Skeletal muscle satellite cell (primary cell): ENCODE measurements at regions not wholly inside any gene's neighbourhood (a gene's known extent, or its start where the extent isn't known, plus 50 kb on each side); places are given as distances from the start of the nearest gene placed in this dataset.

Experiments
- H3K27me3 ChIP-seq: 2 replicates; pipeline ENCODE4 v1.7.0; 2013; ENCODE audit warnings: low read length; ENCODE audit not compliant: control insufficient read depth, insufficient read depth
- H3K36me3 ChIP-seq: 2 replicates; pipeline ENCODE4 v1.7.0; 2013; ENCODE audit warnings: mild to moderate bottlenecking, control low read depth, low read length; ENCODE audit not compliant: insufficient read depth
- H3K4me1 ChIP-seq: 2 replicates; pipeline ENCODE4 v1.7.0; 2013; ENCODE audit warnings: low read length; ENCODE audit not compliant: control insufficient read depth, insufficient read depth
- H3K4me2 ChIP-seq: 2 replicates; pipeline ENCODE4 v1.7.0; 2013; ENCODE audit warnings: mild to moderate bottlenecking, low read length
- H3K4me3 ChIP-seq: 2 replicates; pipeline ENCODE4 v1.7.0; 2013; ENCODE audit warnings: low read length
- H3K9ac ChIP-seq: 2 replicates; pipeline ENCODE4 v1.7.0; 2013; ENCODE audit warnings: mild to moderate bottlenecking, low read depth, low read length, moderate library complexity
- H3K9me3 ChIP-seq: replicated peaks from 2 replicates; pipeline ENCODE4 v1.7.0; 2013; ENCODE audit warnings: mild to moderate bottlenecking, control low read depth, low read length

DNA sequence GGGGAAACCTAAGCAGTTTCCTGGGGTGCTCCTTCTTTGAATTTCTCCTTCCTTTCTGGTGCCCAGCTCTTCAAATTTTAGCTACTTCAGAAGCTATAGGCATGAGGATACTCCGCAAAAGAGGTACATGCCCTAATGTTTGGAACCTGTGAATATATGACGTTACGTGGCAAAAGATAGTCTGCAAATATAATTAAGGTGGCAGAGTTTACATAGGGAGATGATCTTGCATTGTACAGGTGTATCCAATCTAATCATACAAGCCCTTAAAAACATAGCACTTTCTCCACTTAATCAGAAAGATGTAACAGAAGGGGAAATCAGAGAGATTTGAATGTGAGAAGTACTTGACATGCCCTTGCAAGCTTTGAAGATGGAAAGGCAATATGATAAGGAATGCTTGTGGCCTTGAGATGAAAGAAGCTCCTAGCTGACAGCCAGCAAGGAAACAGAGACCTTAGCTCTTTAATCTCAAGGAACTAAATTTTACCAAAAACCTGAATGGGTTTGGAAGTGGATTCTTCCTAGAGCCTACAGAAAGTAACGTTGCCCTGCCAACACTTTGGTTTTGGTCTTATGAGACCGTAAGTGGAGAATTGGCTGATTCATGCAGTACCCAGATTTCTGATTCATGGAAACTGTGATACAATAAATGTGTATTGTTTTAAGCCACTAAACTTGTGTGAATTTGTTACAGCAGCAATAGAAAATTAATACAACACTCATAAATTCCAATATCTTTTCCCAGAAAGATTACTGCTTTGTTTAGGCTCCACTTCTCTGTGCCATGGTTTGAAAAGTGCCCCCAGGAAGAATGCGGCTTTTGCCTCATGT lies 268.4 kb downstream of the FAM170A start:
- H3K4me3 ChIP-seq, result no peak overlapping the region
- no peak overlapping the region for H3K9ac ChIP-seq
- H3K36me3 ChIP-seq, result no peaks in the 10 kb centered on the region
- H3K9me3 ChIP-seq, result no peaks in the 10 kb centered on the region
- peaks cover 22% of the 10 kb centered on the region for H3K27me3 ChIP-seq
- H3K4me2 ChIP-seq, result no peak overlapping the region
- H3K4me1 ChIP-seq, result no peaks in the 10 kb centered on the region

DNA sequence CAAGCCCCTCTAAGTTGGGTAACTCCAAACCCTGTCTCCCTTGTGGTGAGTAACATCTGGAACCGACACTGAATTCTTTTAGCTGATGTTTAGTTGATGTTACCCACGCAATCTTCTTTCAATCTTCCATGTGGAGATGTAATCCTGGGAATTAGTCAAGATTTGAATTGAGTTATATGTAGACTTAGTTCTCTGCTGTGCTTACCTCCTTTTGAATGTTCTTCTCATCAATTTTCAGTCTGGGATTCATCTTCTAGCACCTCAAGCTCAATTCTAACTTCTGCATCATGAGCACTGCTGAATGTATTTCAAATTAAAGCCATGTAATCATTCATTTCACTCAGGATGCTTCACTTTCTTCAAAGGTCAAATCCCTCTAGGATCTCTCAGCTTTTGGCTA lies 270.6 kb downstream of the FAM170A start:
- no peak overlapping the region for H3K4me3 ChIP-seq
- H3K9me3 ChIP-seq, result no peaks in the 10 kb centered on the region
- H3K9ac ChIP-seq, result no peak overlapping the region
- no peaks in the 10 kb centered on the region for H3K36me3 ChIP-seq
- peaks cover 22% of the 10 kb centered on the region for H3K27me3 ChIP-seq
- H3K4me2 ChIP-seq, result no peak overlapping the region
- no peaks in the 10 kb centered on the region for H3K4me1 ChIP-seq

DNA sequence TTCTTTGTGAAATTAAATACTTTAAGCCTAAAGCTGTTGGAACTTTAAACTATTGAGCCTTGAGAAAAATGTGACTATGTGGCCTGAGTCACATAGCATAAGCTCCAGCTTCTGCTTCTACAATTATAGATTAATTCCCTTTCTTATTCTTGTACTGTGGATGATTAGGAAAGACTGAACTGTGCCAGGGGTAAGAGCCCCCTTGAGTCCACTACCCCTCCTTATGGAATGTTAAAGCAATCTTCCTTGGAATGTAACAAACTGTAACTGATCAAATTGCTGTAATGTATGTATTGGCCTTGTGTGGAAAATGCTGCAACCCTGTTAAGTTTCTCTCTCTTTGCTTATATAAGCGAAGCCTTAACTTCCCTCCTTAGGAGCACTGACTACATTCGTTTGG lies 273.2 kb downstream of the FAM170A start:
- H3K36me3 ChIP-seq, result no peaks in the 10 kb centered on the region
- no peak overlapping the region for H3K9ac ChIP-seq
- H3K27me3 ChIP-seq, result peaks cover 18% of the 10 kb centered on the region
- no peaks in the 10 kb centered on the region for H3K4me1 ChIP-seq
- H3K4me2 ChIP-seq, result no peak overlapping the region
- H3K4me3 ChIP-seq, result no peak overlapping the region
- no peaks in the 10 kb centered on the region for H3K9me3 ChIP-seq

DNA sequence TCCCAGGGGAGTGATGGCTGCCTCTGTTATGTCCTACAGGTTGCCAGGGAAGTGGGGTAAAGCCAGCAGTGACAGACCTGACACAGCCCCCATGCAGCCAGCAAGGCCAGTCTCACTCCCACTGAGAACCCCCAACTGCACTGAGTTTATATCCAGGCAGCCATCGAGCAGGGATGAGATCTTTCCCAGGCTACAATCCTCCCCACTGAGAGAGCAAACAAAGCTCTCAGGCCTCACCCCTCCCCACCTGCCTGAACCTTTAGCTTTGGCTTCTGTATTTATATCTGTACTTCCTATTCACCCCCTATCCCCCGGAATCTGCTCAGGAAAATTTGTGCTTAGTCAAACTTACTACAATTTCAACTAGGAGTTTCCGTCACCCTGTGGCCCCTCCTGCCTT lies 284.1 kb downstream of the FAM170A start:
- Histone ChIP-seq H3K36me3 (no peaks in the 10 kb centered on the region), H3K4me1 (no peaks in the 10 kb centered on the region), H3K4me3 (no peak overlapping the region), H3K4me2 (no peak overlapping the region), H3K9me3 (no peaks in the 10 kb centered on the region), H3K27me3 (peaks cover 3% of the 10 kb centered on the region), H3K9ac (no peak overlapping the region)

DNA sequence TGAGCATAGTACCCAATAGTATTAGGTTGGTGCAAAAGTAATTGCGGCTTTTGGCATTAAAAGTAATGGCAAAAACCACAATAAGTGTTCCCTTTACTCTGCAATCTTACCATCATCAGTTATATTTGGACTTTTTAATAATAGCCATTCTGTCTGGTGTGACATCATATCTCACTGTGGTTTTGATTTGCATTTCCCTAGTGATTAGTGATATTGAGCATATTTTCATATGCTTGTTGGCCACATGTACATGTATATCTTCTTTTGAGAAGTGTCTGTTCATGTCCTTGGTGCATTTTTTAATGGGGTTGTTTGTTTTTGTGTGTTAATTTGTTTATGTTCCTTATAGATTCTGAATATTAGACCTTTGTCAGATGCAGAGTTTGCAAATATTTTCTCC lies 289.9 kb downstream of the FAM170A start:
- H3K4me1 ChIP-seq, result no peaks in the 10 kb centered on the region
- H3K36me3 ChIP-seq, result no peaks in the 10 kb centered on the region
- peaks cover 3% of the 10 kb centered on the region for H3K27me3 ChIP-seq
- H3K9me3 ChIP-seq, result no peaks in the 10 kb centered on the region
- no peak overlapping the region for H3K4me3 ChIP-seq
- H3K9ac ChIP-seq, result no peak overlapping the region
- no peak overlapping the region for H3K4me2 ChIP-seq

DNA sequence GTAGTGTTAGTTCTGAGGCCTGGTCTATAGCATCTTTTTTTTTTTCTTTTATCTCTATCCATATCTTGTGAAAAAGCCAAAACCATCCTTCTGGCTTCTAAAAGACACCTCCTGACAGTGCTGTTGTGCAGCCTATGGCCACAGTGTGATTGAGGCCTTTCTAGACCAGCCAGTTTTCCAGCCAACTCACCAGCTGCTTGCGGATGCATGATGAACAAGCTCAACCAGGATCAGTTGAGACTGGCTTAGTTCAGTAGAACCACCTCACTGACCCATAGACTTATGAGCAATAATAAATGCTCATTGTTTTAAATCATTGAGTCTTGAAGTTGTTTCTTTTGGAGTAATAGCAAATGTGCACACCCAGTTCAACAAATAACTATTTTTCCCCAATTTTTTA lies 296.9 kb downstream of the FAM170A start:
- no peak overlapping the region for H3K4me2 ChIP-seq
- H3K9me3 ChIP-seq, result no peaks in the 10 kb centered on the region
- H3K27me3 ChIP-seq, result peaks cover 3% of the 10 kb centered on the region
- H3K4me3 ChIP-seq, result no peak overlapping the region
- H3K4me1 ChIP-seq, result no peaks in the 10 kb centered on the region
- no peak overlapping the region for H3K9ac ChIP-seq
- no peaks in the 10 kb centered on the region for H3K36me3 ChIP-seq

DNA sequence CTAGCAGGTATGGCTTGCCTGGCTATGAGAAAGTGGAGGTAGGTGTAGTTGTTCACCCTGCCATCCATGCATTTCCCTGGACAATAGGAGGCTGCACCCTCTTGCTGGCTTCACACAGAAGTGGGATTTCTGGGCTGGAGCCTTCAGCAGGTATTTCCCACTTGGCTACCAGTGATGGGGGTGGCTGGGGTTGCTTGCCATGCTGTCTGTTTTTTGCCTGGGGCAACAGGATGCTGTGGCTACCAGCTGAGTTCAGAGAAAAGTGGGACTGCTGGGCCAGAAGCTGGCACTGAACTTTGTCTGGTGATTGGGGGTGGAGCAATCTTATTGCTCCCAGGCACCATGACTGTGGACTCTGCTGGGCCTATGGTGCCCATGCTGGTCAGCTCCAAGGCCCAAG lies 299.6 kb downstream of the FAM170A start:
- H3K4me3 ChIP-seq, result no peak overlapping the region
- H3K9ac ChIP-seq, result no peak overlapping the region
- H3K4me2 ChIP-seq, result no peak overlapping the region
- H3K36me3 ChIP-seq, result no peaks in the 10 kb centered on the region
- H3K4me1 ChIP-seq, result no peaks in the 10 kb centered on the region
- H3K9me3 ChIP-seq, result no peaks in the 10 kb centered on the region
- peaks cover 3% of the 10 kb centered on the region for H3K27me3 ChIP-seq

DNA sequence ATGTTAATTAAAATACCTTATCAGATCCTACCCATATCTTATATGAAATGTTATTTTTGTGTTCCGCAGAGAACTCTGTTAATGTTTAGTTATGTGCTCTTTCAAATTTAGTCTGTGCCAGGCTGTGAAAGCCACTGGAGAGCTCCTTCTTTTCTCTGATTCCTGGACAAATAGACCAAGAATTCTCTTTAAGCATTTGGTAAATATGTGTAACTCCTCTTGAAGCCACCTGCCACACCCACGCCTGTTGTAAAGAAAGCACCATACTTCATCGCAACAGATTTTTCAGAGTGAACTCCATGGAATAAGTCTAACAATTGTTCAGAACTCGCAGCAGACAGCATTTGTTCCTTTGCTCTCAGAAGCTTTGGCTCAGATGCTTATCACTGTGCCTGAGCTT lies 301.1 kb downstream of the FAM170A start:
- Histone ChIP-seq H3K4me3 (no peak overlapping the region), H3K27me3 (peaks cover 3% of the 10 kb centered on the region), H3K4me2 (no peak overlapping the region), H3K9me3 (no peaks in the 10 kb centered on the region), H3K36me3 (no peaks in the 10 kb centered on the region), H3K9ac (no peak overlapping the region), H3K4me1 (no peaks in the 10 kb centered on the region)

DNA sequence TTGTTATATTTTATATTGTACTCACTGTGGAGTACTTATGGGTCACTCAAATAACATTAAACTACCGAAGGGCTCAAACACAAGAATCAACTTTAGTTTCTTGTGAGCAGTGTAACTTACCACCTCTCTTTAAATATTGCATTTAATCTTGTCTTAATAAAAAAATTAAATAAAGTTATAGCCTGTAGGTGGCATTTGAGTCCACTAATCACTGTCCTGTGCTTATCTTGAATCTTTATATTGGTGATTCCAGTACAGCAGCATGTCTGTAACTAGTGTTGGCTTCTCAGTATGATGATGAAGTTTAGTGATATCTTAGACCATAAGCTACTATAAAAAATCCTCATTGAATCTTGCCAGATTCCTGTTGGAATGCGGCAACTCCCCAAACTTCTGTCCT lies 313.8 kb downstream of the FAM170A start:
- Histone ChIP-seq H3K9me3 (no peaks in the 10 kb centered on the region), H3K36me3 (no peaks in the 10 kb centered on the region), H3K4me2 (no peak overlapping the region), H3K4me3 (no peak overlapping the region), H3K9ac (no peak overlapping the region), H3K4me1 (no peaks in the 10 kb centered on the region), H3K27me3 (no peaks in the 10 kb centered on the region)

DNA sequence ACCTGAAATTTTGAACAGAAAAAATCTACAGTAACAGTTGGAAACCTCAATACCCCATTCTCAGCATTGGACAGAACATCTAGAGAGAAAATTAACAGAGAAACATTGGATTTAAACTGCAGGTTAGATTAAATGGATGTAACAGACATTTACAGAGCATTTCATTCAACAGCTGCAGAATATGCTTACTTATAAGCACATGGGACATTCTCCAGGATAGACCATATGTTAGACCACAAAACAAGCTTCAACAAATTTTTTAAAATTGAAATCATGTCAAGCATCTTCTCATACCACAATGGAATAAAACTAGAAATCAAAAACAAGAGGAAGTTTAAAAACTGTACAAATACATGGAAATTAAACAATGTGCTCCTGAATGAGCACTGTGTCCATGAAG lies 316.3 kb downstream of the FAM170A start:
- Histone ChIP-seq H3K9me3 (no peaks in the 10 kb centered on the region), H3K4me2 (no peak overlapping the region), H3K36me3 (no peaks in the 10 kb centered on the region), H3K4me1 (no peaks in the 10 kb centered on the region), H3K27me3 (no peaks in the 10 kb centered on the region), H3K4me3 (no peak overlapping the region), H3K9ac (no peak overlapping the region)

DNA sequence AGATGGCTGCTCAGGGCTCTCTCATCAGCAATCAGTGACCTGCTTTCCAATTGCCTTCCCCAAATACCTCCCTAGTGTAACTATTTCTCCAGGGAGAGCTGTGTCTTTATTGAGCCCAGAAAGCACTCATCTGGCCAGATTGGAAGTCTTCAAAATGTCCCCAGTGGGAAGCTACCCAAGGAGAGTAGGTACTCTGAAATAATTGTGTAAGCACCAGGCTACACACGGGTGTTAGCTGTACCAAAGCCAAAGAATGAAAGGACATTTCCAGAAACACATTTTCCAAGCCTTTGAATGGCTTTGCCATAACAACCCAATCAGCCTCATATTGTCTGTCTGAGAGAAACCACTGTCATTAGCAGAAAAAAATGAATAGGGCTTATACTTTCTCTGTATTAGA lies 318.8 kb downstream of the FAM170A start:
- Histone ChIP-seq H3K4me1 (no peaks in the 10 kb centered on the region), H3K4me3 (no peak overlapping the region), H3K4me2 (no peak overlapping the region), H3K27me3 (no peaks in the 10 kb centered on the region), H3K36me3 (no peaks in the 10 kb centered on the region), H3K9ac (no peak overlapping the region), H3K9me3 (no peaks in the 10 kb centered on the region)

DNA sequence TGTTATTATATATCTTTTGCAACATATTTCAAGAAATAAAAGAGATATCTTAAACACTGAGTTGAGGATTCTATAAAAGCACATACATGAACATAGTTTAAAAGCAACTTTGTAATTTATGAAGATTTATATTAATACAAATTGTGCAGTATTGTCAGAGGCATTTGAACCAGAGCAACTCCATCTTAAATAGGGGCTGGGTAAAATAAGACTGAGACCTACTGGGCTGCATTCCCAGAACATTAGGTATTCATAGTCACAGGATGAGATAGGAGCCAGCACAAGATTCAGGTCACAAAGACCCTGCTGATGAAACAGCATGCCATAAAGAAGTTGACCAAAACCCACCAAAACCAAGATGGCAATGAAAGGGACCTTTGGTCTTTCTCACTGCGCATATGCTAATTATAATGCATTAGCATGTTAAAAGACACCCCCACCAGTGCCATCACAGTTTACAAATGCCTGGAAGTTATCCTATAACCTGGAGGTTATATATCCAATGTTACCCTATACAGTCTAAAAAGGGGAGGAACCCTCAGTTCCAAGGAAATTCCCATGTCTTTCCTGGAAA lies 320.2 kb downstream of the FAM170A start:
- no peaks in the 10 kb centered on the region for H3K36me3 ChIP-seq
- no peaks in the 10 kb centered on the region for H3K4me1 ChIP-seq
- H3K9ac ChIP-seq, result no peak overlapping the region
- no peaks in the 10 kb centered on the region for H3K27me3 ChIP-seq
- no peak overlapping the region for H3K4me2 ChIP-seq
- H3K4me3 ChIP-seq, result no peak overlapping the region
- no peaks in the 10 kb centered on the region for H3K9me3 ChIP-seq
